IPS-20b (cell line): ENCODE measurements at regions not wholly inside any gene's neighbourhood (a gene's known extent, or its start where the extent isn't known, plus 50 kb on each side); places are given as distances from the start of the nearest gene placed in this dataset.

Experiments
- H3K27ac ChIP-seq: one replicate; pipeline ENCODE4 v1.5.1; 2013; ENCODE audit warnings: low read length
- H3K27me3 ChIP-seq: 2 replicates; pipeline ENCODE4 v1.6.1; 2013; ENCODE audit warnings: mild to moderate bottlenecking, low read length, inconsistent platforms; ENCODE audit not compliant: insufficient read depth
- H3K36me3 ChIP-seq: 2 replicates; pipeline ENCODE4 v1.6.1; 2013; ENCODE audit warnings: low read depth, mild to moderate bottlenecking, inconsistent platforms, low read length, moderate library complexity; ENCODE audit not compliant: insufficient read depth
- H3K4me1 ChIP-seq: 2 replicates; pipeline ENCODE4 v1.6.1; 2013; ENCODE audit warnings: mild to moderate bottlenecking, control low read depth, inconsistent platforms, low read length, moderate library complexity; ENCODE audit not compliant: insufficient read depth
- H3K4me3 ChIP-seq: 2 replicates; pipeline ENCODE4 v1.5.1; 2013; ENCODE audit warnings: mild to moderate bottlenecking, low read length, inconsistent platforms
- H3K9ac ChIP-seq: 2 replicates; pipeline ENCODE4 v1.6.1; 2013; ENCODE audit warnings: low read depth, mild to moderate bottlenecking, inconsistent platforms, low read length, moderate library complexity
- H3K9me3 ChIP-seq: 2 replicates; pipeline ENCODE4 v1.6.1; 2013; ENCODE audit warnings: mild to moderate bottlenecking, low read depth, low read length, inconsistent platforms; ENCODE audit not compliant: insufficient read depth

- no peak overlapping the region for H3K27ac ChIP-seq
- H3K9me3 ChIP-seq: no peaks in the 10 kb centered on the region; the same call in 1 of the 2 replicates
Measured at GRCh38 chr1:221174330-221174993, 295.2 kb downstream of the HLX start.

GRCh38 chr1:221175249-221175648 lies 296.0 kb downstream of the HLX start:
- H3K27ac ChIP-seq: no peak overlapping the region
- H3K9me3 ChIP-seq: no peaks in the 10 kb centered on the region; the same call in 1 of the 2 replicates
- H3K4me3 ChIP-seq: no peak overlapping the region
- H3K36me3 ChIP-seq: no peaks in the 10 kb centered on the region
- H3K9ac ChIP-seq: no peak overlapping the region
- H3K4me1 ChIP-seq: peaks cover 7% of the 10 kb centered on the region
- H3K27me3 ChIP-seq: no peaks in the 10 kb centered on the region

More at GRCh38 chr1:221174330-221174993, 295.2 kb downstream of the HLX start:
- Histone ChIP-seq H3K9ac (no peak overlapping the region), H3K27me3 (no peaks in the 10 kb centered on the region), H3K4me1 (peaks cover 14% of the 10 kb centered on the region), H3K36me3 (no peaks in the 10 kb centered on the region), H3K4me3 (no peak overlapping the region)

- no peaks in the 10 kb centered on the region for H3K36me3 ChIP-seq
- no peaks in the 10 kb centered on the region for H3K9me3 ChIP-seq
- H3K4me3 ChIP-seq: no peak overlapping the region
- no peak overlapping the region for H3K27ac ChIP-seq
- no peak overlapping the region for H3K9ac ChIP-seq
- no peaks in the 10 kb centered on the region for H3K4me1 ChIP-seq
- H3K27me3 ChIP-seq: no peaks in the 10 kb centered on the region
Measured at GRCh38 chr1:221180704-221181368, 301.6 kb downstream of the HLX start.

GRCh38 chr1:221182791-221183533 lies 303.7 kb downstream of the HLX start:
- Histone ChIP-seq H3K4me1 (peaks cover 3% of the 10 kb centered on the region; the same call in 1 of the 2 replicates), H3K4me3 (no peak overlapping the region), H3K36me3 (no peaks in the 10 kb centered on the region), H3K27me3 (no peaks in the 10 kb centered on the region), H3K9me3 (no peaks in the 10 kb centered on the region), H3K9ac (no peak overlapping the region), H3K27ac (no peak overlapping the region)

- Histone ChIP-seq H3K36me3 (no peaks in the 10 kb centered on the region), H3K4me1 (peaks cover 3% of the 10 kb centered on the region; the same call in 1 of the 2 replicates), H3K9me3 (no peaks in the 10 kb centered on the region), H3K27ac (no peak overlapping the region), H3K4me3 (no peak overlapping the region), H3K27me3 (no peaks in the 10 kb centered on the region), H3K9ac (no peak overlapping the region)
Measured at GRCh38 chr1:221184131-221184794, 305.0 kb downstream of the HLX start.

- no peak overlapping the region for H3K4me3 ChIP-seq
- no peaks in the 10 kb centered on the region for H3K27me3 ChIP-seq
- peaks cover 3% of the 10 kb centered on the region; the same call in 1 of the 2 replicates for H3K4me1 ChIP-seq
- no peak overlapping the region for H3K27ac ChIP-seq
- no peaks in the 10 kb centered on the region for H3K9me3 ChIP-seq
- H3K36me3 ChIP-seq: no peaks in the 10 kb centered on the region
- no peak overlapping the region for H3K9ac ChIP-seq
Measured at GRCh38 chr1:221187174-221187573, 307.9 kb downstream of the HLX start.

GRCh38 chr1:221188458-221188857 lies 309.2 kb downstream of the HLX start:
- peaks cover 3% of the 10 kb centered on the region; the same call in 1 of the 2 replicates for H3K4me1 ChIP-seq
- no peak overlapping the region for H3K4me3 ChIP-seq
- no peaks in the 10 kb centered on the region for H3K9me3 ChIP-seq
- H3K36me3 ChIP-seq: no peaks in the 10 kb centered on the region
- no peaks in the 10 kb centered on the region for H3K27me3 ChIP-seq
- H3K27ac ChIP-seq: no peak overlapping the region
- no peak overlapping the region for H3K9ac ChIP-seq

GRCh38 chr1:221190249-221190648 lies 311.0 kb downstream of the HLX start:
- Histone ChIP-seq H3K27ac (no peak overlapping the region), H3K27me3 (no peaks in the 10 kb centered on the region), H3K36me3 (no peaks in the 10 kb centered on the region), H3K4me3 (no peak overlapping the region), H3K4me1 (peaks cover 3% of the 10 kb centered on the region; the same call in 1 of the 2 replicates), H3K9me3 (no peaks in the 10 kb centered on the region), H3K9ac (no peak overlapping the region)

GRCh38 chr1:221192055-221192454 lies 312.8 kb downstream of the HLX start:
- no peaks in the 10 kb centered on the region for H3K9me3 ChIP-seq
- no peak overlapping the region for H3K4me3 ChIP-seq
- no peak overlapping the region for H3K9ac ChIP-seq
- no peaks in the 10 kb centered on the region for H3K27me3 ChIP-seq
- H3K4me1 ChIP-seq: peaks cover 3% of the 10 kb centered on the region; the same call in 1 of the 2 replicates
- no peak overlapping the region for H3K27ac ChIP-seq
- H3K36me3 ChIP-seq: no peaks in the 10 kb centered on the region

GRCh38 chr1:221200464-221200863 lies 321.2 kb downstream of the HLX start:
- Histone ChIP-seq H3K36me3 (no peaks in the 10 kb centered on the region), H3K4me3 (no peak overlapping the region), H3K27me3 (no peaks in the 10 kb centered on the region), H3K4me1 (no peaks in the 10 kb centered on the region), H3K9me3 (no peaks in the 10 kb centered on the region), H3K9ac (no peak overlapping the region), H3K27ac (no peak overlapping the region)

- H3K27me3 ChIP-seq: no peaks in the 10 kb centered on the region
- no peak overlapping the region for H3K4me3 ChIP-seq
- H3K4me1 ChIP-seq: no peaks in the 10 kb centered on the region
- no peaks in the 10 kb centered on the region for H3K36me3 ChIP-seq
- H3K9ac ChIP-seq: no peak overlapping the region
- H3K9me3 ChIP-seq: no peaks in the 10 kb centered on the region
- no peak overlapping the region for H3K27ac ChIP-seq
Measured at GRCh38 chr1:221201773-221202172, 322.5 kb downstream of the HLX start.
